GM12878 (cell line): ENCODE measurements at regions not wholly inside any gene's neighbourhood (a gene's known extent, or its start where the extent isn't known, plus 50 kb on each side); places are given as distances from the start of the nearest gene placed in this dataset.

Experiments
- ATAC-seq: fragments of 200-7000 bp; cut with Tn5 transposase; 3 replicates; pipeline ENCODE4 v1.9.1; 2020; ENCODE audit warnings: mild to moderate bottlenecking, moderate library complexity
- BruUV-seq: library from RNA; stranded (reverse); fragments of 400-500 nt; replicated peaks from 2 replicates; lab custom pipeline; 2021; lab: Mats Ljungman, UMichigan
- CTCF ChIA-PET: fragments of 300-600 bp; sonication (Branson Sonifier 250); formaldehyde crosslinking; extraction: SDS; loops from one replicate; lab custom pipeline; 2021; ENCODE audit warnings: inconsistent platforms; lab: Yijun Ruan, JAX
- POLR2A ChIA-PET: fragments of 350-600 bp; formaldehyde crosslinking; extraction: SDS; loops from one replicate; lab custom pipeline; 2021; ENCODE audit warnings: inconsistent platforms; lab: Charles Lee
- RAD21 ChIA-PET: fragments of 300-600 bp; sonication (Branson Sonifier 250); formaldehyde crosslinking; loops from one replicate; lab custom pipeline; 2023; ENCODE audit warnings: antibody characterized with exemption; ENCODE audit not compliant: unreplicated experiment; lab: Charles Lee
- SMC1A ChIA-PET: fragments of 300-600 bp; sonication (Branson Sonifier 250); formaldehyde crosslinking; loops from one replicate; lab custom pipeline; 2023; ENCODE audit not compliant: unreplicated experiment, uncharacterized antibody; lab: Charles Lee
- DNase-seq: peaks from one replicate; pipeline ENCODE4 v3.0.0-alpha.2; 2011; ENCODE audit warnings: low read depth, low spot score
- FAIRE-seq: peaks from 3 replicates; lab custom pipeline; 2011; peaks lifted over from hg19 to GRCh38; lab: Jason Lieb, UNC
- H2AFZ ChIP-seq: 2 replicates; pipeline ENCODE4 v1.6.0; 2011; ENCODE audit warnings: low read depth, low read length, control low read depth; ENCODE audit not compliant: control insufficient read depth
- H3K27ac ChIP-seq: 2 replicates; pipeline ENCODE4 v1.5.1; 2011; ENCODE audit warnings: control low read depth; ENCODE audit not compliant: control insufficient read depth, insufficient read depth
- H3K27me3 ChIP-seq, 2 experiments: replicated peaks in 1 of 2; 2 replicates each; pipeline versions ENCODE4 v1.6.0 to v1.6.1; 2011; ENCODE audit warnings: low read length in 1 of 2; ENCODE audit not compliant: control insufficient read depth in 2 of 2, insufficient read depth in 2 of 2
- H3K36me3 ChIP-seq, 2 experiments: 2 replicates each; pipeline ENCODE4 v1.5.1; 2011; ENCODE audit warnings: low read length in 1 of 2; ENCODE audit not compliant: control insufficient read depth in 2 of 2, insufficient read depth in 2 of 2
- H3K4me1 ChIP-seq: 2 replicates; pipeline ENCODE4 v1.6.1; 2011; ENCODE audit warnings: mild to moderate bottlenecking, low read length, moderate library complexity, mixed read lengths; ENCODE audit not compliant: control insufficient read depth, insufficient read depth
- H3K4me2 ChIP-seq: 2 replicates; pipeline ENCODE4 v1.6.0; 2011; ENCODE audit warnings: control low read depth; ENCODE audit not compliant: control insufficient read depth, insufficient read depth
- H3K4me3 ChIP-seq: fragments of 200-600 bp; sonication (generic); 2 replicates; pipeline ENCODE4 v1.5.1; 2016
- H3K79me2 ChIP-seq: 2 replicates; pipeline ENCODE4 v1.6.0; 2011; ENCODE audit warnings: low read length; ENCODE audit not compliant: control insufficient read depth, insufficient read depth
- H3K9ac ChIP-seq: 2 replicates; pipeline ENCODE4 v1.8.0; 2011; ENCODE audit warnings: low read length, control low read depth, mixed read lengths; ENCODE audit not compliant: control insufficient read depth, insufficient read depth
- H3K9me3 ChIP-seq: replicated peaks from 3 replicates; pipeline ENCODE4 v1.5.1; 2011; ENCODE audit warnings: mild to moderate bottlenecking, low read length; ENCODE audit not compliant: control insufficient read depth, insufficient read depth
- H4K20me1 ChIP-seq: 2 replicates; pipeline ENCODE4 v1.6.0; 2011; ENCODE audit not compliant: control insufficient read depth, insufficient read depth
- ASH2L ChIP-seq: fragments of 300-600, 200-600 bp; sonication (generic); IDR thresholded peaks from 2 replicates; pipeline ENCODE4 v1.6.1; 2017; ENCODE audit warnings: low read depth, mild to moderate bottlenecking, borderline replicate concordance
- CBFB ChIP-seq: IDR thresholded peaks from 2 replicates; pipeline ENCODE4 v1.6.1; 2016; ENCODE audit warnings: antibody characterized with exemption, low read depth
- CEBPB ChIP-seq, 2 experiments: fragments of 150-350 bp in 1 of 2; IDR thresholded peaks; 2 replicates each; pipeline ENCODE4 v1.6.1; 2012 to 2014; ENCODE audit warnings: low read depth in 2 of 2, low read length in 2 of 2, borderline replicate concordance in 1 of 2, inconsistent platforms in 1 of 2
- HDAC6 ChIP-seq: fragments of 200-600 bp; sonication (generic); IDR thresholded peaks from one replicate; pipeline ENCODE4 v1.8.0; 2017; ENCODE audit warnings: antibody characterized with exemption; ENCODE audit not compliant: unreplicated experiment
- HSF1 ChIP-seq: fragments of 150-350 bp; IDR thresholded peaks from 2 replicates; pipeline ENCODE4 v1.6.1; 2014; ENCODE audit warnings: mild to moderate bottlenecking, low read depth, low read length
- JUNB ChIP-seq: IDR thresholded peaks from 2 replicates; pipeline ENCODE4 v1.6.1; 2016; ENCODE audit warnings: antibody characterized with exemption, mild to moderate bottlenecking
- KDM1A ChIP-seq: fragments of 200-600 bp; sonication (generic); IDR thresholded peaks from 2 replicates; pipeline ENCODE4 v1.6.1; 2016; ENCODE audit warnings: borderline replicate concordance
- PBX3 ChIP-seq: IDR thresholded peaks from 2 replicates; pipeline ENCODE4 v1.6.1; 2011; ENCODE audit warnings: mild to moderate bottlenecking, low read depth, low read length, moderate library complexity; ENCODE audit not compliant: insufficient replicate concordance
- RB1 ChIP-seq: fragments of 450-650 bp; formaldehyde crosslinking; IDR thresholded peaks from 2 replicates; pipeline ENCODE4 v1.6.1; 2017; ENCODE audit warnings: mild to moderate bottlenecking, borderline replicate concordance
- RCOR1 ChIP-seq: conservative IDR thresholded peaks from 2 replicates; pipeline ENCODE4 v1.6.1; 2012; ENCODE audit warnings: low read depth, low read length, improper control_type of control experiment
- SP1 ChIP-seq: IDR thresholded peaks from one replicate; pipeline ENCODE4 v1.6.1; 2011; ENCODE audit warnings: low read depth, low read length
- TCF12 ChIP-seq: IDR thresholded peaks from 2 replicates; pipeline ENCODE4 v1.6.1; 2011; ENCODE audit warnings: low read depth, mild to moderate bottlenecking, low read length
- ZNF384 ChIP-seq: IDR thresholded peaks from 2 replicates; pipeline ENCODE4 v1.6.1; 2012; ENCODE audit warnings: low read depth, mild to moderate bottlenecking, low read length, improper control_type of control experiment, borderline replicate concordance
- WGBS: methylation state at CpG from one replicate; pipeline ENCODE4 v1.1.6; 2016; ENCODE audit warnings: low lambda C conversion rate; ENCODE audit not compliant: insufficient replicate concordance, insufficient coverage; ENCODE audit errors: missing lambda C conversion rate; 5-methylcytosine and 5-hydroxymethylcytosine counted together
- in situ Hi-C: fragments of 300-500 bp; cut with MboI; formaldehyde crosslinking; loops from 9 replicates; pipeline ENCODE4 v1.14.3; 2018; ENCODE audit warnings: mixed read lengths
- intact Hi-C: fragments of 100-400 bp; cut with micrococcal nuclease; formaldehyde crosslinking; loops from one replicate; pipeline ENCODE4 v1.14.2; 2022; ENCODE audit not compliant: unreplicated experiment

GRCh38 chr11:112637076-112637475 lies 324.1 kb upstream of the NCAM1 start:
- ChIA-PET SMC1A (no interaction called here), CTCF (no interaction called here), RAD21 (no interaction called here), POLR2A (no interaction called here)
- no peak overlapping the region for H3K9ac ChIP-seq
- H3K79me2 ChIP-seq: no peaks in the 10 kb centered on the region
- H4K20me1 ChIP-seq: no peaks in the 10 kb centered on the region
- no peak overlapping the region for H3K4me3 ChIP-seq
- BruUV-seq: no TSS peak
- 41% methylated on average over 2 of the region's 2 CpGs for WGBS
- no peaks in the 10 kb centered on the region for H3K36me3 ChIP-seq
- intact Hi-C loops (no loop called here), in situ Hi-C loops (no loop called here)
- H2AFZ ChIP-seq: no peak overlapping the region
- no peaks in the 10 kb centered on the region for H3K27me3 ChIP-seq
- ATAC-seq (no peak), FAIRE-seq (no peak), DNase-seq (no peak)
- H3K9me3 ChIP-seq: peaks cover 3% of the 10 kb centered on the region
- no peak overlapping the region for H3K4me2 ChIP-seq
- no peaks in the 10 kb centered on the region for H3K4me1 ChIP-seq
- TF ChIP-seq ZNF384 (no peak), KDM1A (no peak), HSF1 (no peak), CEBPB (IDR thresholded peaks at IDR 0.05; ENCODE audit: borderline replicate concordance in 1 of 2, low read depth in 2 of 2, low read length in 2 of 2) (no peak), HDAC6 (no peak), SP1 (no peak), TCF12 (no peak), CBFB (no peak), RB1 (no peak), RCOR1 (no peak), JUNB (no peak), PBX3 (no peak), ASH2L (no peak)
- no peak overlapping the region for H3K27ac ChIP-seq
